A549 (cell line): ENCODE measurements at regions not wholly inside any gene's neighbourhood (a gene's known extent, or its start where the extent isn't known, plus 50 kb on each side); places are given as distances from the start of the nearest gene placed in this dataset.
"Not testable (repeated sequence)": the region's sequence is repeated elsewhere in the genome, so short reads cannot be mapped to it uniquely, and the experiment has no call there.

ENCODE experiments used
- ATAC-seq, 2 experiments: fragments of 200-7000 bp in 1 of 2; fragments of >200 bp in 1 of 2; cut with Nextera tagmentation in 1 of 2; cut with Tn5 transposase in 1 of 2; 3 replicates each; pipeline versions ENCODE4 v1.8.0 to v1.9.1; 2018 to 2020; ENCODE audit warnings: mild to moderate bottlenecking in 1 of 2, moderate library complexity in 1 of 2
- CTCF ChIA-PET: fragments of 300-600 bp; sonication (Branson Sonifier 250); formaldehyde crosslinking; extraction: SDS; loops from one replicate; lab custom pipeline; 2021; ENCODE audit warnings: antibody characterized with exemption, inconsistent platforms; lab: Yijun Ruan, JAX
- POLR2A ChIA-PET: fragments of 350-600 bp; formaldehyde crosslinking; extraction: SDS; loops from one replicate; lab custom pipeline; 2021; ENCODE audit warnings: antibody characterized with exemption, inconsistent platforms; lab: Yijun Ruan, JAX
- DNase-seq, 2 experiments: peaks; one replicate each; pipeline versions ENCODE4 v3.0.0 to v3.0.0-alpha.2; 2011 to 2016; ENCODE audit warnings: low read depth in 1 of 2, low spot score in 1 of 2
- FAIRE-seq: peaks from 2 replicates; lab custom pipeline; 2011; peaks lifted over from hg19 to GRCh38; lab: Jason Lieb, UNC
- H3K27ac ChIP-seq, 2 experiments: fragments of >200 bp; sonication (Bioruptor Twin); formaldehyde crosslinking; 3 replicates each; pipeline ENCODE4 v1.5.1; 2016 to 2017
- H3K4me1 ChIP-seq: fragments of >200 bp; sonication (Bioruptor Twin); formaldehyde crosslinking; 3 replicates; pipeline ENCODE4 v1.6.1; 2016
- H3K4me2 ChIP-seq: fragments of >200 bp; sonication (Bioruptor Twin); formaldehyde crosslinking; 3 replicates; pipeline ENCODE4 v1.6.1; 2016
- H3K4me3 ChIP-seq: fragments of >200 bp; sonication (Bioruptor Twin); formaldehyde crosslinking; 3 replicates; pipeline ENCODE4 v1.5.1; 2016
- H3K9me3 ChIP-seq: fragments of >200 bp; sonication (Bioruptor Twin); formaldehyde crosslinking; 3 replicates; pipeline ENCODE4 v1.6.1; 2016
- WGBS: methylation state at CpG from one replicate; pipeline ENCODE4 v1.1.6; 2017; ENCODE audit errors: missing lambda C conversion rate; 5-methylcytosine and 5-hydroxymethylcytosine counted together

DNA sequence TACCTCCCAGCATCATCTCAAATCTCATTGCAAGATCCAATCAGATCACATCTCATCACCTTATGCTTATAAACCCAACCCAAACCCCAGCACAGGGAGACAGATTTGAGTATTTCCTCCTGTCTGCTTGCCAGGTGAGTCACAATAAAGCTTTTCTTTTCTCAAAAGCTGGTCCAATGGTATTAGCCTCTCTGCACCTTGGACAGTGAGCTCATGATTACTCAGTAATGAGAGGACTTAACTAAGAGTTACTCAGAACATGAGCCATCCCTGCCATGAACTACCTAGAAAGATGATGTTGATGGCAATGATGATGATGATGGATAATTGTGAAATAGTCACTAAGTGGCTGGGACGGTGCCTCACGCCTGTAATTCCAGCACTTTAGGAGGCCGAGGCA is 254.2 kb upstream of the BPY2C start:
- ATAC-seq, result 0 out of 6 replicates have a peak, but pooled peaks of 1 of the 2 experiments have one; percentile 30
- WGBS, result no CpG with 5 or more reads among the region's 3 CpGs
- H3K9me3 ChIP-seq, H3K27ac ChIP-seq, CTCF ChIA-PET, POLR2A ChIA-PET, FAIRE-seq, DNase-seq, H3K4me1 ChIP-seq, H3K4me2 ChIP-seq, H3K4me3 ChIP-seq: not testable (repeated sequence)
